KMS-11 (cell line): ENCODE measurements at regions not wholly inside any gene's neighbourhood (a gene's known extent, or its start where the extent isn't known, plus 50 kb on each side); places are given as distances from the start of the nearest gene placed in this dataset.

ENCODE experiments used
- H2AFZ ChIP-seq: fragments of 200-600 bp; sonication (generic); 2 replicates; pipeline ENCODE4 v1.6.1; 2016; ENCODE audit warnings: antibody characterized with exemption, mixed run types, low read depth
- H3K27ac ChIP-seq: fragments of 200-600 bp; sonication (generic); 2 replicates; pipeline ENCODE4 v1.6.1; 2016; ENCODE audit warnings: mild to moderate bottlenecking, mixed run types
- H3K27me3 ChIP-seq: fragments of 200-600 bp; sonication (generic); 2 replicates; pipeline ENCODE4 v1.6.1; 2017; ENCODE audit warnings: mild to moderate bottlenecking, low read depth, mixed run types, moderate library complexity; ENCODE audit not compliant: insufficient read depth
- H3K36me3 ChIP-seq: fragments of 200-600 bp; sonication (generic); 2 replicates; pipeline ENCODE4 v1.6.1; 2017; ENCODE audit warnings: mild to moderate bottlenecking, mixed run types; ENCODE audit not compliant: insufficient read depth
- H3K4me1 ChIP-seq: fragments of 200-600 bp; sonication (generic); 2 replicates; pipeline ENCODE4 v1.6.1; 2016; ENCODE audit warnings: mild to moderate bottlenecking, low read depth, mixed run types; ENCODE audit not compliant: poor library complexity, severe bottlenecking
- H3K4me2 ChIP-seq: fragments of 200-600 bp; sonication (generic); 2 replicates; pipeline ENCODE4 v1.7.0; 2016; ENCODE audit warnings: mild to moderate bottlenecking, mixed run types
- H3K4me3 ChIP-seq: fragments of 200-600 bp; sonication (generic); IDR thresholded peaks from 2 replicates; pipeline ENCODE4 v1.6.1; 2017; ENCODE audit warnings: low read depth, low read length, mixed read lengths; ENCODE audit not compliant: insufficient read depth
- H3K79me2 ChIP-seq: fragments of 200-600 bp; sonication (generic); 2 replicates; pipeline ENCODE4 v1.6.1; 2016; ENCODE audit warnings: low read depth, mixed run types; ENCODE audit not compliant: insufficient read depth
- H3K9ac ChIP-seq: fragments of 200-600 bp; sonication (generic); 2 replicates; pipeline ENCODE4 v1.6.1; 2016; ENCODE audit warnings: mild to moderate bottlenecking, mixed run types
- H4K20me1 ChIP-seq: fragments of 200-600 bp; sonication (generic); 2 replicates; pipeline ENCODE4 v1.6.1; 2016; ENCODE audit warnings: mild to moderate bottlenecking, mixed run types; ENCODE audit not compliant: insufficient read depth
- CTCF ChIP-seq: fragments of 200-600 bp; sonication (generic); conservative IDR thresholded peaks from 2 replicates; pipeline ENCODE4 v1.6.1; 2017; ENCODE audit warnings: low read depth, mild to moderate bottlenecking, antibody characterized with exemption, low read length, moderate library complexity, mixed read lengths

- H2AFZ ChIP-seq = no peak overlapping the region
- H3K27me3 ChIP-seq = no peaks in the 10 kb centered on the region
- no peaks in the 10 kb centered on the region for H3K4me1 ChIP-seq
- no peak for TF ChIP-seq CTCF
- no peak overlapping the region for H3K27ac ChIP-seq
- H4K20me1 ChIP-seq = no peaks in the 10 kb centered on the region
- H3K36me3 ChIP-seq = no peaks in the 10 kb centered on the region
- no peak overlapping the region for H3K4me3 ChIP-seq
- no peak overlapping the region for H3K9ac ChIP-seq
- no peak overlapping the region for H3K4me2 ChIP-seq
- no peaks in the 10 kb centered on the region for H3K79me2 ChIP-seq
Measured at GRCh38 chr7:51665045-51665780, 348.6 kb upstream of the COBL start.

- H3K36me3 ChIP-seq = no peaks in the 10 kb centered on the region
- TF ChIP-seq CTCF = no peak
Measured at GRCh38 chr7:51660516-51660915, 343.9 kb upstream of the COBL start.

GRCh38 chr7:51658684-51659083, 342.1 kb upstream of the COBL start:
- TF ChIP-seq CTCF = no peak
- Histone ChIP-seq H4K20me1 (no peaks in the 10 kb centered on the region), H3K4me2 (no peak overlapping the region), H3K79me2 (no peaks in the 10 kb centered on the region), H3K36me3 (no peaks in the 10 kb centered on the region), H3K9ac (no peak overlapping the region), H3K4me3 (no peak overlapping the region), H2AFZ (no peak overlapping the region), H3K27ac (no peak overlapping the region), H3K27me3 (no peaks in the 10 kb centered on the region), H3K4me1 (no peaks in the 10 kb centered on the region)

More at GRCh38 chr7:51660516-51660915, 343.9 kb upstream of the COBL start:
- Histone ChIP-seq H3K27ac (no peak overlapping the region), H2AFZ (no peak overlapping the region), H3K27me3 (no peaks in the 10 kb centered on the region), H3K4me2 (no peak overlapping the region), H3K4me1 (no peaks in the 10 kb centered on the region), H3K4me3 (no peak overlapping the region), H3K79me2 (no peaks in the 10 kb centered on the region), H4K20me1 (no peaks in the 10 kb centered on the region), H3K9ac (no peak overlapping the region)

- TF ChIP-seq CTCF = no peak
- Histone ChIP-seq H3K27me3 (no peaks in the 10 kb centered on the region), H3K27ac (no peak overlapping the region), H2AFZ (no peak overlapping the region), H4K20me1 (no peaks in the 10 kb centered on the region), H3K36me3 (no peaks in the 10 kb centered on the region), H3K4me3 (no peak overlapping the region), H3K4me1 (no peaks in the 10 kb centered on the region), H3K9ac (no peak overlapping the region), H3K4me2 (no peak overlapping the region), H3K79me2 (no peaks in the 10 kb centered on the region)
Measured at GRCh38 chr7:51647931-51648351, 331.3 kb upstream of the COBL start.
